ENCODE measurements at regions not wholly inside any gene's neighbourhood (a gene's known extent, or its start where the extent isn't known, plus 50 kb on each side); places are given as distances from the start of the nearest gene placed in this dataset.

DNA sequence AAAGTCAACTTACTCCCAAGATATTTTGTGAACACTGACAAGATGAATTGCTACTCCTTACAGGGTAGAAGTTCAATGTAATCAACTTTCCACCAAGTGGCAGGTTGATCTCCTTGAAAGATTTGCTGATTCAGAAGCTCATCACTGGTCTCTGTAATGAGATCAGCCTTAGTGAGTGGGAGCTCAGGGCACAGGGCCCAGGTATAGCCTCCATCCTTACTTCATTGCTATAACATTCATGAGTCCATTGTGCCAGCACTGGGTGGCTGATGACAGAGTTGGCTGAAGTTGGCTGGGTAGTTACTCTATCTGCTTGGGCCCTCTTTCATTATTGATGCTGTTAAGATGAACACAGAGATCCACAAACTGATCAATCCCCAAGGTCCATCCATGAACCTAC lies 379.0 kb downstream of the IRS1 start:
- peak; percentile 59 for DNase-seq (ENCODE audit: low read depth)
- no peak overlapping the region for H3K4me3 ChIP-seq (ENCODE audit: control insufficient read depth, low read depth, low read length)
- TF ChIP-seq CTCF (conservative IDR thresholded peaks at IDR 0.05; ENCODE audit: control insufficient read depth, insufficient read depth, low read depth, low read length), result no peak

GRCh38 chr2:226418521-226418920 lies 381.1 kb downstream of the IRS1 start:
- no peak for DNase-seq (ENCODE audit: low read depth)
- no peak overlapping the region for H3K4me3 ChIP-seq (ENCODE audit: control insufficient read depth, low read depth, low read length)
- TF ChIP-seq CTCF (conservative IDR thresholded peaks at IDR 0.05; ENCODE audit: control insufficient read depth, insufficient read depth, low read depth, low read length), result no peak

- no peak overlapping the region for H3K4me3 ChIP-seq (ENCODE audit: control insufficient read depth, low read depth, low read length)
- no peak for TF ChIP-seq CTCF (conservative IDR thresholded peaks at IDR 0.05; ENCODE audit: control insufficient read depth, insufficient read depth, low read depth, low read length)
- DNase-seq (ENCODE audit: low read depth), result no peak
These were observed 385.3 kb downstream of the IRS1 start for GRCh38 chr2:226414335-226414734.

GRCh38 chr2:226413498-226414130 lies 386.0 kb downstream of the IRS1 start:
- H3K4me3 ChIP-seq (ENCODE audit: control insufficient read depth, low read depth, low read length), result no peak overlapping the region
- no peak for DNase-seq (ENCODE audit: low read depth)
- no peak for TF ChIP-seq CTCF (conservative IDR thresholded peaks at IDR 0.05; ENCODE audit: control insufficient read depth, insufficient read depth, low read depth, low read length)

DNA sequence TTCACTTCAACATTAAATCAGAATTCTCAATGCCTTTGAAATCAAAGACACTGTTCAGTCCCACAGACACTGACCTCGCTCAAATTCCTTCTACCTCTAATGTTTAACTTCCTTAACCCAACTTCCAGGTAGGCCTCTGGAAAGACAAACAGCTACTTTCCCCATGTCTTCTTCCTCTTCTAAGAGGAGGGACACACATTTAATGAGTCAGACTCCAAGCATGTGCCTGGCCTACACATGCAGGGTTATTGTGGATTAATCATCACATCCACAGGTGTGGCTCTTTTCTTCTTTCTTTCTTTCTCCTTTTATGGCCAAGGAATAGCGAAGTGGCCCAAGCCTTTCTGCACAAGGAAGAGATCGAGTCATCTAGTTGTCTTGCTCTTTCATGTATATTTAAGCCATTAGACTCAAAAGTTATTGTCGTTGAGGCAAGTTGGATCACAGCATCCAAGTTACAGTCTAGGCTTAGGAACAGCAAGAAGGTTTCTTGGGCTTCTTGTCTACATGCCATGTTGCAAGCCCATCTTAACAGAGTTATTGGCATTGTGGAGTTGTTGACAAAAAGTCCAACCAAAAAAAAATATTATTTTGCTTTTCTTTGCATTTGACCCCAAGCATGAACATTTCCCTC lies 387.8 kb downstream of the IRS1 start:
- no peak overlapping the region for H3K4me3 ChIP-seq (ENCODE audit: control insufficient read depth, low read depth, low read length)
- TF ChIP-seq CTCF (conservative IDR thresholded peaks at IDR 0.05; ENCODE audit: control insufficient read depth, insufficient read depth, low read depth, low read length), result no peak
- DNase-seq (ENCODE audit: low read depth), result peak; percentile 55

GRCh38 chr2:226411205-226411604 lies 388.4 kb downstream of the IRS1 start:
- no peak for TF ChIP-seq CTCF (conservative IDR thresholded peaks at IDR 0.05; ENCODE audit: control insufficient read depth, insufficient read depth, low read depth, low read length)
- DNase-seq (ENCODE audit: low read depth), result no peak
- H3K4me3 ChIP-seq (ENCODE audit: control insufficient read depth, low read depth, low read length), result no peak overlapping the region
